Skeletal muscle tissue (tissue), 3 donors: ENCODE measurements at regions not wholly inside any gene's neighbourhood (a gene's known extent, or its start where the extent isn't known, plus 50 kb on each side); places are given as distances from the start of the nearest gene placed in this dataset.
"Not testable (repeated sequence)": the region's sequence is repeated elsewhere in the genome, so short reads cannot be mapped to it uniquely, and the experiment has no call there.

Source experiments
- H3K27ac ChIP-seq: one replicate; pipeline ENCODE4 v1.7.0; 2013; ENCODE audit warnings: mild to moderate bottlenecking, low read depth, low read length, inconsistent platforms
- H3K27me3 ChIP-seq, 3 donors: one replicate each; pipeline ENCODE4 v1.7.0; 2013; ENCODE audit warnings: low read length in 3 of 3; ENCODE audit not compliant: control insufficient read depth in 3 of 3, insufficient read depth in 3 of 3
- H3K36me3 ChIP-seq, 3 donors: one replicate each; pipeline ENCODE4 v1.7.0; 2013; ENCODE audit warnings: low read length in 3 of 3; ENCODE audit not compliant: control insufficient read depth in 3 of 3, insufficient read depth in 3 of 3
- H3K4me1 ChIP-seq, 3 donors: one replicate each; pipeline ENCODE4 v1.7.0; 2013; ENCODE audit warnings: low read length in 3 of 3, mild to moderate bottlenecking in 3 of 3; ENCODE audit not compliant: control insufficient read depth in 3 of 3, insufficient read depth in 3 of 3
- H3K4me3 ChIP-seq, 3 donors: one replicate each; pipeline ENCODE4 v1.7.0; 2013; ENCODE audit warnings: low read length in 3 of 3
- H3K9ac ChIP-seq, 3 donors: one replicate each; pipeline ENCODE4 v1.7.0; 2013; ENCODE audit warnings: low read length in 3 of 3, mild to moderate bottlenecking in 3 of 3, moderate library complexity in 2 of 3, low read depth in 1 of 3
- H3K9me3 ChIP-seq, 3 donors: one replicate each; pipeline ENCODE4 v1.7.0; 2013; ENCODE audit warnings: low read length in 3 of 3; ENCODE audit not compliant: control insufficient read depth in 3 of 3
- donor health status: Osteomylitis.

- Histone ChIP-seq H3K4me3 (no peak overlapping the region), H3K27ac (no peak overlapping the region), H3K4me1 (no peaks in the 10 kb centered on the region), H3K9me3 (no peaks in the 10 kb centered on the region), H3K36me3 (no peaks in the 10 kb centered on the region), H3K9ac (no peak overlapping the region), H3K27me3 (peaks cover 10 to 24% (median 22%) of the 10 kb centered on the region in 3 donors)
These were observed 447.1 kb downstream of the PTPRU start for GRCh38 chr1:29683472-29683871.

GRCh38 chr1:29682919-29683295 lies 446.6 kb downstream of the PTPRU start:
- no peak overlapping the region for H3K4me3 ChIP-seq
- no peaks in the 10 kb centered on the region for H3K4me1 ChIP-seq
- peaks cover 7 to 22% (median 20%) of the 10 kb centered on the region in 3 donors for H3K27me3 ChIP-seq
- H3K27ac ChIP-seq: no peak overlapping the region
- no peak overlapping the region for H3K9ac ChIP-seq
- H3K9me3 ChIP-seq: no peaks in the 10 kb centered on the region
- no peaks in the 10 kb centered on the region for H3K36me3 ChIP-seq

GRCh38 chr1:29682171-29682918 lies 446.0 kb downstream of the PTPRU start:
- Histone ChIP-seq H3K4me1 (no peaks in the 10 kb centered on the region), H3K9me3 (no peaks in the 10 kb centered on the region), H3K9ac (no peak overlapping the region), H3K27ac (no peak overlapping the region), H3K36me3 (no peaks in the 10 kb centered on the region), H3K4me3 (no peak overlapping the region), H3K27me3 (peaks cover 7 to 22% (median 18%) of the 10 kb centered on the region in 3 donors)

GRCh38 chr1:29681416-29681815 lies 445.1 kb downstream of the PTPRU start:
- not testable (repeated sequence) for H3K27ac ChIP-seq, H3K9ac ChIP-seq, H3K4me1 ChIP-seq, H3K4me3 ChIP-seq, H3K36me3 ChIP-seq, H3K9me3 ChIP-seq
- H3K27me3 ChIP-seq: peaks cover 7 to 18% (median 18%) of the 10 kb centered on the region in 3 donors

- Histone ChIP-seq H3K4me3 (no peak overlapping the region), H3K4me1 (peaks cover 0 to 7% (median 6%) of the 10 kb centered on the region in 3 donors), H3K36me3 (no peaks in the 10 kb centered on the region), H3K27me3 (peaks cover 7 to 8% (median 8%) of the 10 kb centered on the region in 3 donors), H3K9ac (no peak overlapping the region), H3K9me3 (no peaks in the 10 kb centered on the region), H3K27ac (no peak overlapping the region)
These were observed 443.7 kb downstream of the PTPRU start for GRCh38 chr1:29679828-29680558.

GRCh38 chr1:29679316-29679715 lies 443.0 kb downstream of the PTPRU start:
- Histone ChIP-seq H3K27ac (no peak overlapping the region), H3K4me1 (peaks cover 0 to 7% (median 6%) of the 10 kb centered on the region in 3 donors), H3K36me3 (no peaks in the 10 kb centered on the region), H3K9me3 (no peaks in the 10 kb centered on the region), H3K4me3 (no peak overlapping the region), H3K9ac (no peak overlapping the region), H3K27me3 (peaks cover 1 to 5% (median 3%) of the 10 kb centered on the region in 3 donors)

- H3K4me3 ChIP-seq: no peak overlapping the region
- H3K9me3 ChIP-seq: no peaks in the 10 kb centered on the region
- no peak overlapping the region for H3K9ac ChIP-seq
- H3K27me3 ChIP-seq: no peaks in the 10 kb centered on the region
- H3K27ac ChIP-seq: no peak overlapping the region
- H3K36me3 ChIP-seq: no peaks in the 10 kb centered on the region
- H3K4me1 ChIP-seq: peaks cover 0 to 7% (median 6%) of the 10 kb centered on the region in 3 donors
These were observed 441.0 kb downstream of the PTPRU start for GRCh38 chr1:29677028-29678024.

- Histone ChIP-seq H3K4me3 (no peak overlapping the region), H3K9me3 (no peaks in the 10 kb centered on the region), H3K9ac (no peak overlapping the region), H3K4me1 (peaks cover 0 to 7% (median 6%) of the 10 kb centered on the region in 3 donors), H3K27ac (no peak overlapping the region), H3K27me3 (no peaks in the 10 kb centered on the region), H3K36me3 (no peaks in the 10 kb centered on the region)
These were observed 440.2 kb downstream of the PTPRU start for GRCh38 chr1:29676496-29676895.

- Histone ChIP-seq H3K4me3 (no peak overlapping the region), H3K9me3 (no peaks in the 10 kb centered on the region), H3K27ac (no peak overlapping the region), H3K27me3 (no peaks in the 10 kb centered on the region), H3K36me3 (no peaks in the 10 kb centered on the region), H3K9ac (peak overlapping the region in 1 of 3 donors; percentile 54), H3K4me1 (peaks cover 0 to 7% (median 6%) of the 10 kb centered on the region in 3 donors)
These were observed 439.4 kb downstream of the PTPRU start for GRCh38 chr1:29675481-29676263.
